ENCODE measurements at regions not wholly inside any gene's neighbourhood (a gene's known extent, or its start where the extent isn't known, plus 50 kb on each side); places are given as distances from the start of the nearest gene placed in this dataset.

- no peak overlapping the region for H3K4me3 ChIP-seq (ENCODE audit: low read depth, low read length)
- no peak overlapping the region for H3K18ac ChIP-seq (ENCODE audit: low read length)
- H3K4ac ChIP-seq (ENCODE audit: low read depth, low read length), result no peak overlapping the region
- no peaks in the 10 kb centered on the region for H3K79me2 ChIP-seq (ENCODE audit: control insufficient read depth, insufficient read depth, low read length, poor library complexity)
- no peak overlapping the region for H2AFZ ChIP-seq (ENCODE audit: insufficient read depth, low read length, poor library complexity)
- no peak overlapping the region for H3K14ac ChIP-seq (ENCODE audit: low read length)
- no peak overlapping the region for H2AK5ac ChIP-seq (ENCODE audit: low read length)
- peaks cover 3 to 10% of the 10 kb centered on the region in 2 experiments for H3K4me1 ChIP-seq (ENCODE audit: control insufficient read depth in 1 of 2, insufficient read depth in 2 of 2, low read length in 2 of 2)
- H4K8ac ChIP-seq (ENCODE audit: low read depth, low read length), result no peak overlapping the region
- no peak overlapping the region for H3K9ac ChIP-seq (ENCODE audit: low read length)
- H2BK120ac ChIP-seq (ENCODE audit: insufficient read depth, low read length, poor library complexity), result no peak overlapping the region
- no peaks in the 10 kb centered on the region for H3K9me3 ChIP-seq (ENCODE audit: insufficient read depth, low read depth, low read length)
- no peak overlapping the region for H4K12ac ChIP-seq (ENCODE audit: low read depth, low read length)
- no peak overlapping the region for H2BK12ac ChIP-seq (ENCODE audit: low read length)
- H2BK5ac ChIP-seq (ENCODE audit: low read depth, low read length, poor library complexity), result no peak overlapping the region
- peak overlapping the region; percentile 11 for H4K91ac ChIP-seq (ENCODE audit: low read depth, low read length)
- H3K79me1 ChIP-seq (ENCODE audit: low read length), result no peaks in the 10 kb centered on the region
- no peak overlapping the region for H3K27ac ChIP-seq (ENCODE audit: low read depth, low read length)
- H3K36me3 ChIP-seq (ENCODE audit: control insufficient read depth in 1 of 2, insufficient read depth in 2 of 2, low read length in 2 of 2), result no peaks in the 10 kb centered on the region
- no peak overlapping the region for H3K23ac ChIP-seq (ENCODE audit: low read length)
- H3K27me3 ChIP-seq (ENCODE audit: insufficient read depth, low read length), result no peaks in the 10 kb centered on the region
- H3K4me2 ChIP-seq (ENCODE audit: low read length), result no peak overlapping the region
- peak in 1 of 2 donors; percentile 17 for DNase-seq
These were observed 206.0 kb upstream of the SPRED2 start for GRCh38 chr2:65638443-65638842.

DNA sequence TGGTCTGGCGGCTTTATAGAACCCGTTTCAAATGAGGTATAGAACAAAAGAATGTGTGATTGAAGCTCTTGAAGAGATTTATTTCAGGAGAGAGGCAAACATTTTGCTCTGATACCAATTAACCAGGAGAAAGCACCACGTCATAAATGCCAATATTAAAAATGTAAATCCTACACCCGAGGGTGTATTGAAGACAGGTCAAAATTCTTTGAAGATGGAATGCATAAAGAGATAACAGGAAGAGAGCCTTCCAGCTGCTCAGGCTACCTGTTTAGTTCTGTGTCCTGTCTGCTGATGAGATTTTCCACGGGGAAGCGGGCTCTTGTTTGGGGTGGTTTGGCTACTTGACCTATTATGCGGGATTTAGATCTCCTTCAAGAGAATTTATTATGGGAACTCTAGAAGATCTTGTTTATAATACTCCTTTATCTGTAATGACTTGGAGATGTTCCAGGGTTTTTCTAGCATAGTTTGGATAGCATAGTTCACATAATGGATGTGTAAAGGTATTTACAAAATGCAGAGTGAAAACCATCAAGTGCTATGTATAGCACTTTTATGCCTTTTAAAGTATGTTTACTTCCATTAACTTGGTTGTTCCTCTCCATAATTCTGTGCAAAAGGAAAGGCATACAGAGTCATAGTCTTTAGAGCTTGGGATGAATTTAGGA lies 204.5 kb upstream of the SPRED2 start:
- Histone ChIP-seq H4K8ac (ENCODE audit: low read depth, low read length) (no peak overlapping the region), H3K4me3 (ENCODE audit: low read depth, low read length) (no peak overlapping the region), H3K27ac (ENCODE audit: low read depth, low read length) (no peak overlapping the region), H3K4me2 (ENCODE audit: low read length) (no peak overlapping the region), H3K36me3 (ENCODE audit: control insufficient read depth in 1 of 2, insufficient read depth in 2 of 2, low read length in 2 of 2) (no peaks in the 10 kb centered on the region), H2AFZ (ENCODE audit: insufficient read depth, low read length, poor library complexity) (no peak overlapping the region), H2BK120ac (ENCODE audit: insufficient read depth, low read length, poor library complexity) (no peak overlapping the region), H3K9me3 (ENCODE audit: insufficient read depth, low read depth, low read length) (no peaks in the 10 kb centered on the region), H3K18ac (ENCODE audit: low read length) (no peak overlapping the region), H3K4ac (ENCODE audit: low read depth, low read length) (no peak overlapping the region), H3K9ac (ENCODE audit: low read length) (no peak overlapping the region), H3K79me2 (ENCODE audit: control insufficient read depth, insufficient read depth, low read length, poor library complexity) (no peaks in the 10 kb centered on the region), H4K91ac (ENCODE audit: low read depth, low read length) (no peak overlapping the region), H3K27me3 (ENCODE audit: insufficient read depth, low read length) (no peaks in the 10 kb centered on the region), H2AK5ac (ENCODE audit: low read length) (no peak overlapping the region), H2BK12ac (ENCODE audit: low read length) (no peak overlapping the region), H3K4me1 (ENCODE audit: control insufficient read depth in 1 of 2, insufficient read depth in 2 of 2, low read length in 2 of 2) (peaks cover 3 to 10% of the 10 kb centered on the region in 2 experiments), H3K79me1 (ENCODE audit: low read length) (no peaks in the 10 kb centered on the region), H4K12ac (ENCODE audit: low read depth, low read length) (no peak overlapping the region), H3K14ac (ENCODE audit: low read length) (no peak overlapping the region), H2BK5ac (ENCODE audit: low read depth, low read length, poor library complexity) (no peak overlapping the region), H3K23ac (ENCODE audit: low read length) (no peak overlapping the region)
- DNase-seq, result peak in 1 of 2 donors; percentile 65
- no CpG with 5 or more reads among the region's 7 CpGs for WGBS (ENCODE audit: extremely low coverage, insufficient coverage, insufficient read length)

- no peaks in the 10 kb centered on the region for H3K27me3 ChIP-seq (ENCODE audit: insufficient read depth, low read length)
- DNase-seq, result no peak
- H3K4ac ChIP-seq (ENCODE audit: low read depth, low read length), result no peak overlapping the region
- no peak overlapping the region for H3K9ac ChIP-seq (ENCODE audit: low read length)
- no peaks in the 10 kb centered on the region for H3K79me2 ChIP-seq (ENCODE audit: control insufficient read depth, insufficient read depth, low read length, poor library complexity)
- no peak overlapping the region for H4K91ac ChIP-seq (ENCODE audit: low read depth, low read length)
- no peaks in the 10 kb centered on the region for H3K36me3 ChIP-seq (ENCODE audit: control insufficient read depth in 1 of 2, insufficient read depth in 2 of 2, low read length in 2 of 2)
- no peak overlapping the region for H2BK120ac ChIP-seq (ENCODE audit: insufficient read depth, low read length, poor library complexity)
- no peak overlapping the region for H2BK12ac ChIP-seq (ENCODE audit: low read length)
- no peak overlapping the region for H2AFZ ChIP-seq (ENCODE audit: insufficient read depth, low read length, poor library complexity)
- peaks cover 5 to 14% of the 10 kb centered on the region in 2 experiments for H3K4me1 ChIP-seq (ENCODE audit: control insufficient read depth in 1 of 2, insufficient read depth in 2 of 2, low read length in 2 of 2)
- no peak overlapping the region for H3K4me3 ChIP-seq (ENCODE audit: low read depth, low read length)
- WGBS (ENCODE audit: extremely low coverage, insufficient coverage, insufficient read length), result no CpG with 5 or more reads among the region's 2 CpGs
- no peak overlapping the region for H3K18ac ChIP-seq (ENCODE audit: low read length)
- H3K27ac ChIP-seq (ENCODE audit: low read depth, low read length), result no peak overlapping the region
- H3K9me3 ChIP-seq (ENCODE audit: insufficient read depth, low read depth, low read length), result no peaks in the 10 kb centered on the region
- H4K8ac ChIP-seq (ENCODE audit: low read depth, low read length), result no peak overlapping the region
- H2AK5ac ChIP-seq (ENCODE audit: low read length), result no peak overlapping the region
- no peak overlapping the region for H3K4me2 ChIP-seq (ENCODE audit: low read length)
- H3K23ac ChIP-seq (ENCODE audit: low read length), result no peak overlapping the region
- no peak overlapping the region for H3K14ac ChIP-seq (ENCODE audit: low read length)
- no peak overlapping the region for H4K12ac ChIP-seq (ENCODE audit: low read depth, low read length)
- peaks cover 4% of the 10 kb centered on the region for H3K79me1 ChIP-seq (ENCODE audit: low read length)
- H2BK5ac ChIP-seq (ENCODE audit: low read depth, low read length, poor library complexity), result no peak overlapping the region
These were observed 203.6 kb upstream of the SPRED2 start for GRCh38 chr2:65636024-65636423.

- H2BK120ac ChIP-seq (ENCODE audit: insufficient read depth, low read length, poor library complexity), result no peak overlapping the region
- H3K79me2 ChIP-seq (ENCODE audit: control insufficient read depth, insufficient read depth, low read length, poor library complexity), result no peaks in the 10 kb centered on the region
- no peaks in the 10 kb centered on the region for H3K27me3 ChIP-seq (ENCODE audit: insufficient read depth, low read length)
- no peak overlapping the region for H3K9ac ChIP-seq (ENCODE audit: low read length)
- H3K18ac ChIP-seq (ENCODE audit: low read length), result no peak overlapping the region
- no peaks in the 10 kb centered on the region for H3K36me3 ChIP-seq (ENCODE audit: control insufficient read depth in 1 of 2, insufficient read depth in 2 of 2, low read length in 2 of 2)
- no peak overlapping the region for H4K91ac ChIP-seq (ENCODE audit: low read depth, low read length)
- no peak for DNase-seq
- H2AK5ac ChIP-seq (ENCODE audit: low read length), result no peak overlapping the region
- no peak overlapping the region for H3K4ac ChIP-seq (ENCODE audit: low read depth, low read length)
- H3K4me2 ChIP-seq (ENCODE audit: low read length), result no peak overlapping the region
- WGBS (ENCODE audit: extremely low coverage, insufficient coverage, insufficient read length), result no CpG with 5 or more reads among the region's 4 CpGs
- no peak overlapping the region for H2AFZ ChIP-seq (ENCODE audit: insufficient read depth, low read length, poor library complexity)
- H3K23ac ChIP-seq (ENCODE audit: low read length), result no peak overlapping the region
- H4K8ac ChIP-seq (ENCODE audit: low read depth, low read length), result no peak overlapping the region
- H3K14ac ChIP-seq (ENCODE audit: low read length), result no peak overlapping the region
- peaks cover 6% of the 10 kb centered on the region for H3K79me1 ChIP-seq (ENCODE audit: low read length)
- H3K4me3 ChIP-seq (ENCODE audit: low read depth, low read length), result no peak overlapping the region
- H3K4me1 ChIP-seq (ENCODE audit: control insufficient read depth in 1 of 2, insufficient read depth in 2 of 2, low read length in 2 of 2), result peaks cover 8 to 16% of the 10 kb centered on the region in 2 experiments
- H4K12ac ChIP-seq (ENCODE audit: low read depth, low read length), result no peak overlapping the region
- H3K9me3 ChIP-seq (ENCODE audit: insufficient read depth, low read depth, low read length), result no peaks in the 10 kb centered on the region
- H3K27ac ChIP-seq (ENCODE audit: low read depth, low read length), result no peak overlapping the region
- no peak overlapping the region for H2BK5ac ChIP-seq (ENCODE audit: low read depth, low read length, poor library complexity)
- H2BK12ac ChIP-seq (ENCODE audit: low read length), result no peak overlapping the region
These were observed 201.9 kb upstream of the SPRED2 start for GRCh38 chr2:65634304-65634703.
